GM19239 (cell line): ENCODE measurements at regions not wholly inside any gene's neighbourhood (a gene's known extent, or its start where the extent isn't known, plus 50 kb on each side); places are given as distances from the start of the nearest gene placed in this dataset.

ENCODE experiments used
- DNase-seq: peaks from one replicate; pipeline ENCODE4 v3.0.0; 2011; ENCODE audit warnings: low spot score; ENCODE audit not compliant: insufficient read length
- FAIRE-seq: peaks from 2 replicates; lab custom pipeline; 2011; peaks lifted over from hg19 to GRCh38; lab: Jason Lieb, UNC

DNA sequence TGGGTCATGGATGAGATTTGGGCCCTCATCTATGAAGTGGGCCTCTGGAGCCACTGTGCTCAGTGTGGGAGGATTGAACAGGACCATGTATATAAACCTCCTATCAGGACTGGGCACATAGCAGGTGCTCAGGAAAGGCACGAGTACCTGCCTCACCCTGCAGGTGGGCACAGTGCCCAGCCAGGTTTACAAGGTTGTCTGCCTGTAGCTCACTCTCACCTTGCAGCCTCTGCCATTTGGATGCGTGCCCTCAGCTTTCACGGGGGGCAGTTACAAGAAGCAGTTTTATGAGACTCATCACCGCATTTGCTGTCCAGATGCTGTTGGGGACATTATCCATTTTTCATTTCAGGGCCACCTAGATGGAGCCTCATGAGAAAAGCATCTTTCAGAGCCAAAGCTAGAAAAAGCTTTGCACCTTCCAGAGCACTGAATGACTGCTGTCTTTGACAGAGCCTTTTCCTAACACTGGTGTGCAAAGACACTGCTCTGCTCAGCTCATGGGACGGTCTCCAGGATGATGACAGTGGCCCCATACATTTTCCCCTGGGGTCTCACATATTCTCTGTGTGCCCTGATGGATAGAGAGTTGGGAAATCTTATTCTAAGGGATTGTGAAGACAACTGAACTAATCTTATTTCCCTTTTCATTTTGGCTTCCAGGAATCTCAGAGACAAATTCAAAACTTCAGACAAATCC lies 327.5 kb upstream of the RTL1 start:
- no peak for DNase-seq
- no peak for FAIRE-seq

DNA sequence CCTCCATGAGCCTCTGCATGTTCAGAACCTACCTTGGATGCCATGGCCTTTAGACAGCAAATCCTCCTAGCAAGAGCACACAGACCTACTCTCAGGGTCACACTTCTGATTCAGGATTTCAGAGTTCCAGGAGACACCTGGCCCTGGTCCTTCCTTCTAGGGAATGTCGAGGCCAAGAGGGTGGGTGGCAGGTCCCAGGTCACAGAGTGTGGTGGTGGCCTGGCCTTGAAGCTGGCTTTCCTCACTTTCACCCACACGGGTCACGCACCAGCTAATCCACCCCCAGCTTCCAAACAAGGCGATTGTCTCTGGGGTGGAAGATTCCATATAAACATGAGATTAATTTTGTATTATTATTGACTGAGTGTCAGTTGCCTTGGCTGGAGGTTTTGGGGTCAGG lies 328.3 kb upstream of the RTL1 start:
- no peak for DNase-seq
- no peak for FAIRE-seq

DNA sequence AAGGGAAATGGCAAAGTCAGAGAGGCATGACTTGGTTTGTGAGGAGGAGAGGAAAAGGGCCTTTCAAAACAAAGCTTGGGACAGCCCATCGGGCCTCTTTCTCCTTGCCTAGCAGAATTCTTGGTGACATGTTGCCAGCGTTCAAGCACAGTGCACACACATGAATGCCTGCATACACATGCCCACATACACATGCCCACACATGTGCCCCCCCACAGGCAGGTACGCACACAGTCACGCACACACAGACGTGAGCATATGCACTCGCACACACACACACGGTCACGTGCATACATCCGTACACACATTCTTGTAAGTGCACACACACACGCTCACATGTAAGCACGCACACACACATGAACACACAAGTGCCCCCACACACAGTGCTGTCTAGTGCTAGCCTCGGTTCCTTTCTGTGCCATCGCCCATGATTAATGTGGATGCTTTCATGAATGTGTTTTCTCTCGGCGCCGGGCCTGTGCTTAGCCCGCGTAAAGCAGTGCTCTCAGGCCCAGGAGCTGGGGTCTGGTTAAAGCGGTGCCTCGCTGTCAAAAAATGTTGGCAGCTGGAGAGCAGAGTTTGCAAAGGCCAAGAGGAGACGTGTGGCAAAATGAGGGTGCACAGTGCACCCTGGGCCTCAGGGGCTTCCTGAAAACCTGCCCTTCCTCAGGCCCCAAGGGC lies 328.8 kb upstream of the DIO3 start:
- DNase-seq (no peak), FAIRE-seq (no peak)

DNA sequence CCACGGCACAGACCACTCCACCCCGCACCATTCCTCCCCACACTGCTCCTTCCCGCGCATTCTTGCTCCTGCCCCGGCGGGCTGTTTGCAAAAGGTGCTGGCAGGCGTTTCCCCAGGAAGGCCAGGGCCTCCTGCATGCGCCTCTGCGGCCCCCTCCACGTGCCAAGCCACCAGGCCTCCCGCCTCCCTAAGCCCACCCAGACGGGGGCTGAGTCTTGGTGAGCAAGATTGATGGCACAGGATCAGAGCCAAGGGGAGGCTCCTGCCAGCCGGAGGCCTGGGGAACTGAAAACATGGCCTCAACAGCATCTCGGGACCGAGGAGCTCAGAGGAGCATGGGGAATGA lies 328.3 kb upstream of the DIO3 start:
- FAIRE-seq = no peak
- no peak for DNase-seq

DNA sequence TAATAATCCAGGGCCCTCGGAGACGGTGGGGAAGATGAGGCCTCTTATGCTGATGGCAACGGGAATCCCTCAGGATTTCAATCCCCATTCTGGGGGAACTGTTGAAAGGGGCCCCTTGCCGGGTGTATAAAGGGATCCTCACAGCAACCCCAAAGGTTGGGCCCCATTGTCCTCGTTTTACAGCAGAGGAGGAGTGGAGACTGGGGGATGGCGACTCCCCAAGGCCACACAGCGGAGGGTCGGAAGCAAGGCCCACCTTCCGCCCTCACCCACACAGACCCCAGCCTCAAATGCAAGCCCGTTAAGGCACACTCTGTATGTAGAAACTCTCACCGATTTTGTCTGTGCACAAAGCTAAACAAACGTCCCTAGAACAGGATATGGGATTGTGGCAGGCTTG lies 327.9 kb upstream of the DIO3 start:
- DNase-seq = no peak
- FAIRE-seq = no peak

DNA sequence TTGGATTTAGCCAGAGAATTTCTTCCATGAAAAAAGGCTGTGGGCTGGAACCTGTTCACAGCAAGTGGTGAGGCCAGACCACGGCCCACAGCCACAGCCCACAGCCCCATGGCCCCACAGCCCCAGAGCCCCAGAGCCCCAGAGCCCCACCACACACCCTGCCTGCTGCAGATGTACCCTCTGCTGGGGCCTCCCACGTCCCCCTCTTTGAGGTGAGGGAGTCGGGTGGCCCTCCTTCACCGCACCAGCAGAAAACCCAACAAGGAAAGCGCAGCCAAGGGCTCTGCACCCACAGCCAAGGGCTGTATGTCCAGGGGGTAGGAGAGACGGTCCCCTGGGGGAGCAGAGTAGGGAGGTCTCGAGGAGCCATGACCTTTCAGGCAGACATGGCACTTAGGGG lies 327.5 kb upstream of the DIO3 start:
- no peak for FAIRE-seq

DNA sequence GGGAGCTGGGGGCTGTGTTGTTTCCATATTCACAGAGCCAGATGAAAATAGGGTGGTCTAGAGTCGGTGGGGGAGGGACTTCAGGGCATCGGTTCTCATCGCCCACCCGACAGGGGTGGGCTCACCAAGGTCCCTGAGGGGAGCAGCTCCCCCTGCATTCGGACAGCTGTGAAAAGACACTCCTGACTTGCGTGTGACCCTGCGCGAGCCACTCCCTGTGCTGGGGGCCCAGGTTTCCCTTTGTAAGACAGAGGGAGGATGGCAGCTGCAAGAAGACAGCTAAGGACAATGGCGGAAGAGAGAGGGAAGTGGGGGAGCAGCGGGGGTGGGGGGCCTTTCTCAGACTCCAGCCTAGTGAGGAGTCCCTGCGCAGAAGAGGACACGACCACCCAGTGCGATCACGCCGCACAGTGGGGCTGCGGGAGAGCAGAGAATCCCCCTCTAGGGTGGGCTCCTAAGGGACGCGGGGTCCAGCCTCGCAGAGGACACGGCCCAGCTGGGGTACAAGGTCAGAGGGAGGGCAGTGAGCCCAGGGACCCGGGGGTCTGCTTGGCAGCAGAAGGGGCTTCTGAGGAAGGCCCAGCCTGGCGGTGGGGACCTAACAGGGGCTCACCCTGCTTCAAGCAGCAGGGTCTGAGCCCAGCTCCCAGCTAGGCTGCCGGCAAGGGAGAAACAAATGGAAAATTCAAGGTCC lies 326.9 kb upstream of the DIO3 start:
- no peak for FAIRE-seq
- no peak for DNase-seq

More for the DNA sequence above, 327.5 kb upstream of the DIO3 start:
- no peak for DNase-seq

DNA sequence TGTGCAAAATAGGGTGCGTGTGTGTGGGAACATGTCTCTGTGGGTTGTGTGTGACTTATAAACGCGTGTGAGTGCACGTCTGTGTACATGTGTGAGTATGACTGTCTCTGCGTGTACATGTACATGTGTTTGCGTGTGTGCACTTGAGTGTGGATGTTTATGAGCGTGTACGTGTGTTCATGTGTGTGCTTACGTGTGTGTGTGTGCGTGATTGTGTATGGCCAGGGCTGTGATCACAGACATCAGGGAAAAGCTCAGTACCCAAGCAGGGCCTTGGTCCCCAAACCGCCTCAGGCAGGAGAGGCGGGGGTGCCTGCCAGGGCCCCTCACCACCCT lies 326.3 kb upstream of the DIO3 start:
- FAIRE-seq (no peak), DNase-seq (no peak)

DNA sequence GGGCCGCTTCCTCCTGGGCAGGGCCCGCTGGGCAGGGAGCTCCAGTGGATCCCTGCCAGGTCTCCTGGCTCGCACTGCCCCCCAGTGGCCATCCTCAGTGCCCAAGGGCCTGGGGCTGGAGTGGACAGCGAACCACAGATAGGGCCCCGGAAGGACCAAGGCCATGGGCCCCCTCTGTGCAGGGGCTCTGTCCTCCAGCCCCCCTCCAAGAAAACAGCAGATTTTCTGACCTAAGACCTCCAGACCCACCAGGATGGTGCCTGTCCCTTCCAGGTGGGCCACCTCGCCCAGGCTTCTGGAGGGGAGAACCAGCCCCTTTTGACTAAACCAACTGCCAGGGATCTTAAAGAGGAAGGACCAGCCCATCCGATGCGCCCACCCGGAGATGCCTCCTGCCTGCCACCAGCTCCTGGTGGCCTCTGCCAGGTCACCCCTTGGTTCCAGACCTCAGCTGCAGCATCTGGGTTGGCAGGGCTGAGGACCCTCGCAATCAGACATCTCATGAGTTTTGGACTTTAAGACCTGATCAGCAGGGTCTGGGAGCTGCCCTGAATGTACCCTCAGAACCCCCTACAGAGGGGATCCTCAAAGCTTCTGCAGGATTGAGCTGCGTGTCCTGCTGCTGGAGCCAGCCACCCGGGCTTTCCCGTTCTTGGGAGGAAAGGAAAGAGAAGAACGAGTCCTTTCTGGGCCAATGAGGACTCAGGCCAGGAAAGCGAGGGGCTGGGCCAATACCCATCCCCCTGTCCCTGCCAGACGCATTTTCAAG lies 325.8 kb upstream of the DIO3 start:
- no peak for FAIRE-seq

DNA sequence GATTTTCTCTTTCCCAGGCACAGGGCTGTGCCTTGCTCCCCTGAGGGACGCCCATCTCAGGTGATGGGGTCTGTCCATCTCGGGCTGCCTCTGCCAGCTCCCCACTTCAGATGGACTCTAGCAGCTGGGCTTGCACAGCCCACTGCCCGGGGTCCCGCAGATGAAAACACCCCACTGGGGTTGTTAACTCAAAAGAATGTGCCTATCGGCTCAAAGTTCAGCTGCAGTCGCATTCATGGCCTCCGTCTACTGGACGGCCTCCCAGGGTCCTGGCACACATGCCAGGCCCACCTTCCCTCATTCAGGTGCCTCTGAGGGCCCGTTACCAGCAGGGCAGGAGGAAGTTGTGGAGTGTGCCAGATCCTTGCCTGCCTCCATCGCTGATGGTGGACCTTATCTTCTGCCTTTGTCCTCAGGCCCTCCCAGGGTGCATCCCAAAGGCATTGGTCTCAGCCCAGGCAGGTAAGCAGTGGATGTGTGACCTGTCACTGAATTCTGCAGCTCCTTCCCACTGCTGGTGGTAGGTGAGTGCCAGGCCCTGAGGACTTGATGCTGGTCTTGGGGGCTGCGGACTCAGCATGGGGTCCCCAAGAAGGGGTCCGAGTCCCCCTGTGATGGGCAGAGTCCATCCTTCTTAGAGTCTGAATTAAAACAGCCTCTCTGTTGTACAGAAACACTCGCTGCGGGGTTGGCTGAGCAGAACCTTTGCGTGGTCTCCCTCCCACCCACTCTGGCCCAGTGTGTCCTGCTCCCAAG lies 324.6 kb upstream of the DIO3 start:
- FAIRE-seq (no peak), DNase-seq (no peak)

More for the DNA sequence above, 325.8 kb upstream of the DIO3 start:
- DNase-seq = peak; percentile 48

DNA sequence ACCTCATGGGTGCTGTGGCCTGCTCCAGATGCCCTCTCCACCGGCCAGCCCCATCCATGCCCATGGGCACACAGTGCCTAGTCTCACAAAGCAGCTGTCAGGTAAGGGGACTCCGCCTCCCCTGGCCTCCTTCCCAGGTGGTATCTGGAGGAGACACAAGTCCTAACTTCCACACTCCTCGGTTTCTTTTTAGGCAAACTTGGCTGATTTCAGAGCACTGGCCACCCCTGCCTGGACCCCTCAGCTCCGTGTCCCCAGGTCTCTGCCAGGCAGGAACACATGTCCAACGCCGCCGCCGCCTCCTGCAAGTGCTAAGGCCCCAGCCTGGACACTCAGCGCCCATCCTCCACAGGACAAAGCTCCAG lies 324.1 kb upstream of the DIO3 start:
- FAIRE-seq (no peak), DNase-seq (no peak)

DNA sequence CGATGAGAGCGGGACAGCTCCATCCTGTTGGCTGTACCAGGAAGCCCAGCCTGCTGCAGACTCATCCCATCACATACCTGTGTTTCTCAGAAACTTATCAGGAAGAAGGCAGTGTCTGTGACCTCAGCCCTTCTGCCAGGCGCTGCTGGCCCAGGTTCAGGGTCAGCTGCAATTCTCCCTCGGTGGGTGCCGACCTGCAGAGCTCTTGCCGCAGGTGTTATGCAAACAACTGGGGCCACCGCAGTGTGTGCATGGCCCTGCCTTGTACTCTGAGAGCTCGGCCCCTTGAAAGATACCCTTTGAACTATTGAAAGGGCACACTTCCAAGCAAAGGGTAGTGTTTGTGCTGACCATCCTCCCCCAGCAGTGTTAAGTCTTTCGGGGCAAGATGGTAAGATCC lies 322.2 kb upstream of the DIO3 start:
- DNase-seq (no peak), FAIRE-seq (no peak)

DNA sequence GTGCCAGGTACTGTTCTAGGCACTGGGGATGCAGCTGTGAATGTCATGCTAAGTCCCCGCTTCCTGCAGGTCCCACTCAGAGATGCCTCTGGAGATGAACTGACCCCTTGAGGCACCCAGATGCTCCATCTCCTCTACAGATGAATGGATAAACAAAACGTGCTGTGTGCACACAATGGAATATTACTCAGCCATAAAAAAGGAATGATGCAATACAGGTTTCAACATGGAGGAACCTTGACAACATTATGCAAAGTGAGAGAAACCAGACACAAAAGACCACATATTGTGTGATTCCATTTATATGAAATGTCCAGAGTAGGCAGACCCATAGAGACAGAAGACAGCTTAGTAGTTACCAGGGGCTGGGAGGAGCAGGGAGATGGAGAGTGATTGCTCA lies 320.1 kb upstream of the DIO3 start:
- DNase-seq (no peak), FAIRE-seq (no peak)

DNA sequence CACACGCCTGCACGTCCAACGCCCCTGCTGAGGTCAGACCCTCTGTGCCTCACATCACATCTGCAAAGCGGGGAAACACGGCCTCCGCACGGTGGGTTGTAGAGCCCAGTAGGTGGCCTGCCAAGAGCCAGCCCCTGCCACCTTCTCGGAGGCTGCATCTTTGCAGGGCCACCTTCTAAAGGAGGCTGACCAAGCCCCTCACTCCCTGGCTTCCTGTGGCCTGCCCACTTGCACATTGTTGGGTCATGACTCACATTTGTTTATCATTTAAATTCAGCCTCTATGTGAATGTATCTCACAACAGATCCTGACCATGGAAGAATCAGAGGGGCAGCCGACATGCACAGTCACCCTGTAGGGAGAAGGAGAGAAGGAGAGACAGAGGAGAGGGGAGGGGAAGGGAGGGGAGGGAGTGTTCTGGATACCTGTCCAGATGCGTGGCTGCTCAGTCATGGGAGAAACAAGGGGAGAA lies 319.5 kb upstream of the DIO3 start:
- FAIRE-seq = no peak
- DNase-seq = no peak

DNA sequence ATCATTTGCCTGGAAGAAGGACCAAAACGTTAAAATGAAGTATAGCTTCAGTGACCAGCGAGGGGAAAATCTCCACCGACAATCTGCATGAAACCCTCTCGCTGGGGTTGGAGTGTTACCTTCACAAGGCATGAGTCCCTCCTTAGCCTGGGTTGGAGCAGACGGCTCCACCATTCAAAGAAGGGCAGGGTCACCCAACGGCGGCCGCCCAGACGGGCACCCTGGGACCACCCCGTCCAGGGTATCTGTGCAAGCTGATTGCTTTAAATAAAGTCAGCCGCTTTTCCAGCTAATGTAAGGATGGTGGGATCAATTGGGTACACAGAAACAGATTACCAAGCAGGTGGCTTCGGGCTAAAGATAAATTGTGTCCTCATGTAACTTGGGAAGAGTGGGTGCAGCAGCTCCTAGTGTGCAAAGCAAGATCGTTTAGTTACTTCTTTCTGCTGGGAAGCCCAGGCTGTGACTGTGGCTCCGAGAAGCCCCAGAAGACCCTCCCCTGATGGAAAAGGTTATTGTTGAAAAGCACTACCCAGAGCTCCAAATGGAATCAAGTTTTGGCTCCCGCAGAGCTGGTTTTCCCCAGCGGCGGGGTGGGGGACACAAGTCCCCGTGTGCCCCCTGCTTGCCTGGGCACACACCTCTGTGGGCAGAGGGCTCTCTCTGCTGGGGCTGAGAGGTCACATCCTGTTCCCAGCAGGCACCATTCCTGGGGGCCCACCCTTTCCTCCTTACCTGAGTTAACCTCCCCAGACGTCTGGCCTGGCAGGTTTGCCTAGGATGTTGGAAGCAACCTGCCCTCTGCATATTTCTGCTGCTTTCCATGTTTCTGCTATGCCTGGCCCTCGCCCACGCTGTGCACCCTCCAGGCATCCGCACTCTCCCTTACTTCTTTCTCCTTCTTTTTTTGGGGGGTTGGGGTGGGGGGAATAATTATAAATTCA lies 318.6 kb upstream of the DIO3 start:
- FAIRE-seq = no peak
- no peak for DNase-seq

DNA sequence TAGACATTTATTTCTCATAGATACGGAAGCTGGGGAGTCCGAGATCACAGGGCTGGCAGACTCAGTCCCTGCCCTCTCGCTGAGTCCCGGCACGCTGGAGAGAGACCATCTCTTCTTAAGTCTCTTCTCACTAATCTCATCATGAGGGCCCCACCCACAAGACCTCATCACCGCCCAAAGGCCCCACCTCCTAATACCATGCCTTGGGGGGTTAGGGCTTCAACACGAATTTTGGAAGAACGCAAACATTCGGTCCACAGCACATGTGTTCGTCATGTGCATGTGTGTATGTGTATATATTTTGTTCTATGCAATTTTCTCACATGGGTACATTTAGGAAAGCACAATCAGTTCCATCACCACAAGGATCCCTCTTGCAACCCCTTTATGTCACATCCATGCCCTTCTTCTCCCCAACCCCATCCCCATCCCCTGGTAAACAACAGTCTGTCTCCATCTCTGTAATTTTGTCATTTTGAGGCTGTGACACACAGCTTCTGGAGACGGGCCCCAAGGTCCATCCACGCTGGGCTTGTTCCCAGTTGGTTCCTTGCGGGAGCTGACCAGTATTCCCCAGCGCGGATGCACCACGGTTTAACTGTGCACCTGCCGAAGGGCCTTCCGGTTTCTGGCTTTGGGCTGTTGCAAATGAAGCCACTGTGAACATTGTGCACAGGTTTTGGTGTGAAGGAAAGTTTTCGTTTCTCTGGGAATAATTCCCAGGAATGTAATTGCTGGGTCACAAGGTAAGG lies 317.5 kb upstream of the DIO3 start:
- no peak for FAIRE-seq
- DNase-seq = no peak

DNA sequence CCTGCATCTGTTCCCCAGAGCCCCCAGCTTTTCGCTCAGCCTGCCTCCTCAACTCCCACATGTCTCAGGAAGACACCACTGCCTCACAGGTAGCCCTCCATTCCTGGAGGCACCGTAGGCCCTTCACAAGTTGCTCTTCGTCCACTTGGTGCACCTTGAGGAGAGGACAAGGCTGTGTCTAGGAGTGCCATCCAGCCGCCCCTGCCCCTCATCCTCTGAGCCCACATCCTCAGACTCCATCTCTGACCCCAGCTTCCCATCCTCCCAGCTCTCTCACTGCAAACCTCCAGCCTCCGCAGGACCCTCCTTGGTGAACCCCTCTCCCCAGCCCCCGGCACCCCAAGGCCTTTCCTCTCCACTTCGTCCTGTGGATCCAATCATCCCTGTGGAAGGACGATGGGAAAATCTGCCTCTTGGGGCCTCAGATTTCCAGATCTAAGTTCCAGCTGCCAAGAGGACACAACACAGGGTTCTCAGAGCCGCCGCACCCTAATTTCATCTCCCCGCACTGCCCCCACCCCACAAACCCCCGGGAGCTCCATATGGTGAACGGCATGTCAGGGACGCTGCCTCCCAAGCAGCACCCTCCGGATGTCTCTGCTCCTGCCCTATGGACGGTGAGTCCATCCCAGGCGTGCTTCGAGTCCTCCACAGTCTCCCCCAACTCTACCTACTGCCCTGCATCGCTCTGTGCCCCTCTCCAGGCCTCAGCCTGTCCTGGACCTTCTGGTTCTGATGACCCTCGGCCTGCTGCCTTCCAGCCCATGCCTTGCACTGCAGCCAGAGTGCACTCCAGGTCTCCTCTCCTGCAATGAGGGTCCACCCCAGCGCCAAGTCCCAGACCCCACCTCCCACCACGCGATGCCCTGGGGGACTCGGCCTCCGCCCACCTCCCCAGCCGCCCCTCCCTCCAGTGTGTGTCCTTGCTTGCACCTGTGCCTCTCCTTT lies 314.1 kb upstream of the DIO3 start:
- DNase-seq = no peak
- FAIRE-seq = no peak
